ENCODE measurements at regions not wholly inside any gene's neighbourhood (a gene's known extent, or its start where the extent isn't known, plus 50 kb on each side); places are given as distances from the start of the nearest gene placed in this dataset.

DNA sequence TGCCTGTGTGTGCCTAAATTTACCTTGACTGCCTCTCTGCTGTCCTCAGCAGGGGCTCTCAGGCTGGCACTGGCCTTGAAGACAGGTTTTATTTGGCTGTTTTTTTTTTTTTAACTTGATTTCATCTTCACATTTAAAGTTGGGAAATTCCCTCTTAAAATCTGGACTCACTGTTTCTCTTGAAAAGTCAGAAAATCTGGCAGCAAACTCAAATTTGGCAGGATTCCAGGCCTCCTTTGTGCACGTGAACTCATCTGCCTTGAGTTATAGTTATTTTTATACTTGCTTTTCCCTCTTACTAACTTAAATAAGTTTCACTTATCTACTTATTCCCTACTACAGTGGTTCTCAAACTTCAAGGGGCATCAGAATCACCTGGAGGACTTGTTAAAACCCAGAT lies 118.4 kb upstream of the MAP3K1 start:
- DNase-seq (ENCODE audit: extremely low read depth in 1 of 11, low read depth in 9 of 11, low spot score in 4 of 11) = no peak

DNA sequence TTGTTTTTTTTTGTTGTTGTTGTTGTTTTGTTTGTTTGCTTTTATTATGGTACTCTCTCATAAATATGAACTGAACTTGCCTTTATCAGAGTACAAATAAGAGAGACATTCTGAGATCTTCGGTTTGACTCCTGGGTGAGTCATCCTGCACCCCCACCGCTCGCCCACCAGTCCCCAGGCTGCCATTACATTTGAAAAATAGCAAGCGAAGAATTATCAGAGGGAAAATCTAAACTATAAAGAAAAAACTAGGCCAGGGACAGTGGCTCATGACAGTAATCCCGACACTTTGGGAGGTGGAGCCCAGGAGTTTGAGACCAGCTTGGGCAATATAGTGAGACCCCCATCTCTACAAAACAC lies 122.1 kb upstream of the MAP3K1 start:
- DNase-seq (ENCODE audit: extremely low read depth in 1 of 11, low read depth in 9 of 11, low spot score in 4 of 11) = no peak

DNA sequence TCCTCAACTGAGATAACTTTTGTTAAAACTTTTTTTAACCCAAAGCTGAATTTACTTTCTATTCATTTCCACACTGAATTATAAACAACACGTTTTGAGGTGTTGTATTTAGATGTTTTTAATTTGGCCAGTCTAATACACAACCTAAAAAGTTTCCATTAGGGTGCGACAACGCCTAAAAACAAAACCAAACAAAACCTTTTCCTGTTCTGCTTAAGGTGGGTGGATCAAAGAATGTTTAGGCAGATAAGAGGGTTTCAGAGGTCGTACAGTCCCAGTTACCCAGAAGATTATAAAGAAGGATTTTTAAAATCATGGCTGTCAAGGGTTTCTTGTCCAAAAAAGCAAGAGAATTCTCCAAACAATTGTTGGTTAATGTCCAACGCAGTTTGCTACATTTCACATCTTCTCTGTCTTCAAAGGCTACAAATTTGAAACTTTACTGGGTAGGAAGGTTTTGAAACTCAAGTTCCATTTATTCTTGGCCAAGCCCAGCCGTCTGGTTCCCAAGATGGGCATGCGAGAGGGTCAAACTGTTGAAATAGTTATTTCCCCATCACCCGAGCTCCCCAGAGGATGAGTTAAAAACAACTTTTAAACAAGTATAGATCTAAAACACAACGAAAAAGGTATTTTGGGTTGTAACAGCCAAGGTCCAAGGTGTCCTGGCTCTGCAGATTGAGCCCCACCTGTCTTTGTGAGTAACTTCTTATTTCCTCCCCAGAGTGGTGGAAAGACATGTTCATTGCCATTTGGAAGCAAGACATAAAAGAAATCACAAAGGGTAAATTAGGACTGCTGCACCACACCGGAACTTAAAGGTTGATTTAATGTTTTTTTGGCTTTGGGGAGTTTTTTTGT lies 122.8 kb upstream of the MAP3K1 start:
- DNase-seq (ENCODE audit: extremely low read depth in 1 of 11, low read depth in 9 of 11, low spot score in 4 of 11) = no peak

DNA sequence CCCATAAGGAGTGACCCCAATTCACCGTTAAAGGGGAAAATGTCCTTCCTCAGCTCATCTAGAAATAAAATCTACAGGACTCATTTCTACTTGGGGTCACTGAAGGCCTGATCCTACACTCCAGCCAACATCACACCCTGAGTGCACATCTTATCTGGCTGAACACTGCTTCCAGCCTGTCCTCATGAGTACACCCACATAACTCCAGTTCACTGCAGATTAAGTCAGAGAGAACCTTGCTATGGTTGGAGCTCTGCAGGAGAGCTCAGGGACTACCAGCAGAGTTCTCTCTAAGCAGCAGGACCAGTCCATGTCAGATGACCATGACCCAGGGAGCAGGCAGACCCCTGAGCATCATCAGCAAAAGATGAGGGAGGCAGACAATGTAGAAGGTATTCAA lies 126.9 kb upstream of the MAP3K1 start:
- DNase-seq (ENCODE audit: extremely low read depth in 1 of 11, low read depth in 9 of 11, low spot score in 4 of 11) = no peak

DNA sequence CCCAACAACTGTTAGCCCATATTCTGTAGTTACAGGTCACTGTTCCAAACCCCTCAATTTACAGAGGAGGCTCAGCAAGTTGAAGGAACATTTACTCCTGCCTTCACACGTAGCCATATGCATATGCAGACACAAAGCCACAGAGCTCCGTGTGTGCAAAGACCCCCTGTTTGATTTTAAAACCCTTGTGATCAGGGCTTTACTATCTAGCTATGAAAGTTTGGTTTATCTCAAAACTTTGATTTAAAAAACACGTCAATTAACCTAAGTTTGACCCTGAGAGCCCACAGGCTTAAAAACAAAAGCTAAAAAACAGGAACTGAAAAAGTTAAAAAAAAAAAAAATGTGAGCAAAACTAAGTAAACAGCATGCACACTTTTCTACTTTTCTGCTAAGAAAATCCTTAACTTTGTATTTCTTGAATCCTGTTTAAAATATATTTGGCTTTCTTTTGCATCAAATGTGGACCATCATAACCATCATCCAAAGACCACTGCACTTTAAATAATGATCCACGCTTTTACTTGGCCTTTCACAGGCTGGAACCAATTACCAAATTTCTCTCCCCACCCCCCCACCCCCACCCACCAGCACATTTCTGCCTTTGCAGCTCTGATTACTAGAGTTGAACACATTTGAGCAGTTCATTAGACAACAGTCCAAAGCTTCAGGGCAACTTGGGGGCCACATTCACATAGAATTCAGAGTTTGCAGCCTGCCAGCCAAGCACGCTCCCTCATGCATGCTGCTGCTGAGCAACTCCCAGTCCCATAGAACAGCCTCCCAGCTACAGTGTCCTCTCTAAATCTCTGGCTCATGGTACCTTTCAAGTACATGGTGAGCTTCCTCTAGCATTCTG lies 128.8 kb upstream of the MAP3K1 start:
- no peak for DNase-seq (ENCODE audit: extremely low read depth in 1 of 11, low read depth in 9 of 11, low spot score in 4 of 11)

DNA sequence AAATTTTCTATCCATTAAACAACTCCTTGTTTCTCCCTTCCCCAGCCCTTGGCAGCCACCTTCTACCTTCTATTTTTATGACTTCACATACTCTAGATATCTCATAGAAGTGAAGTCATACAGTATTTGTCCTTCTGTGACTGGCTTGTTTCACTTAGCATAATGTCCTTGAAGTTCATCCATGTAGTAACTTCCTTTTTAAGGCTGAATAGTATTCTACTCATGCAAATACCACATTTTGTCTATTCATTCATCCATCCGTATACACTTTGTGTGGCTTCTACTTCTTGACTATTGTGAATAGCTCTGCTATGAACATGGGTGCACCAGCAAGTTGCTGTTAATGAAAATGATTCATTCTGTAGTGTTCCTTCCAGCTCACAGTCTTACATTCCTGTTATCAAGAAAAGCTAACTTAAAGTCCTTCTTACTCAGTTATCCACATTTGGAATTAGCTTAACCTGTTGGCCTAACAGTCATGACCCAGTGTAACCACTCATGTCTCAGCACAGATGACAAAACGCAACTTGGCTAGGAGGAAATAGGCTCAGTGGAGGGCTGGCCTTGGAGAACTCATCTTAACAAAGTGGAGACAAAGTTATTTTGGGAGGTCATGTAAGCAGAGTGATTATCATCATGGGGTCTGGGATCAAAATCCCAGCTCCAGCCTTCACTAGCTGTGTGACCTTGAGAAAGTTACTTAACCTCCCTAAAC lies 129.7 kb upstream of the MAP3K1 start:
- no peak for DNase-seq (ENCODE audit: extremely low read depth in 1 of 11, low read depth in 9 of 11, low spot score in 4 of 11)

DNA sequence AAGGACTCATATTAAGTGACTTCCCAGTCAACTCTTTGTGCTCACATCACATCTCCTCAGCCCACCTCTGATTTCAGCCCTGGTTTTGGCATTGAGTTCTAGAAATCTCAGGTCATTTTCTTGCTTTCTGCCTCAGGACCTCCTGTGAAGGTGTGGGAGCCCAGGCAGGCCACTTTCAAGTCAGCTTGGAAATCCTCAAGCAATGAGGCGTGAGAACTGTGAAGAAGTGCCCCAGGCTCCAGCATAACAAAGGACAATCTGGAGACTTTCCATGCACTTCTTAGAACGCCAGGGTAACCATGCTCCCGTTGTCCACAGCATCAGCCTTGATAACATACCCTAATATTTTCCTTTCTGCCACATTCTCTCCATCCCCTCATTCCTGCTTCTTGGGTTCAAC lies 131.2 kb upstream of the MAP3K1 start:
- no peak for DNase-seq (ENCODE audit: extremely low read depth in 1 of 11, low read depth in 9 of 11, low spot score in 4 of 11)

DNA sequence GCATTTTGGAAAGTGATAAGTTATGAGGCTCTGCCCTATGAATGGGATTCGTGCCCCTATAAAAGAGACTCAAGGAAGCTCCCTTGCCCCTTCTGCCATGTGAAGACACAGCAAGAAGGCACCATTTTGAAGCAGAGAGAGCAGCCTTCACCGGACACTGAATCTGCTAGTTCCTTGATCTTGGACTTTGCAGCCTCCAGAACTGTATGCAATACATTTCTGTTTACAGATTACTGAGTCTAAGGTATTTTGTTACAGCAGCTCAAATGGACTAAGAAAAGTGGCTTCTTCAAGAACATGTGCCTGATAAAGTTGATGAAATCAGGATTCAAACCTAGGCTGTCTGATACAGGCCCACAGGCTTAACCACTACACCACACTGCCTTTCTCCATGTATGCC lies 131.6 kb upstream of the MAP3K1 start:
- DNase-seq (ENCODE audit: extremely low read depth in 1 of 11, low read depth in 9 of 11, low spot score in 4 of 11) = no peak

DNA sequence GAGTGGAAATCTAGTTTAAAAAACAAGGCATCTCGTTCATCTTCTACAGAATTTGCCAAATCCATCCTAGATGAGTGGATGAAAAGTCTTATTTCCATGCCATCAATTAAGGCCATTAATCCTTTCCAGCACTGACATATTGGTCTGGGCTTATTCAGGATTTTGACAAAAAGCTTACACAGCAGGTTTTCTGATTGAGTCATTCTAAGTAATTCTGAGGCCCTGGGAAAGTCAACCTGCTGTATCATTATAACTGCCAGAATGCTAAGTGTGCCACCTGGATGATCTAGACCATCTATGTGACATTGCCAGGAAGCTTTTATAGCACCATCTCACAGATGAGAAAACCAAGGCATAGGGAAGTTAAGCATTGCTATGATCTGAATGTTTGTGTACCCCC lies 132.1 kb upstream of the MAP3K1 start:
- DNase-seq (ENCODE audit: extremely low read depth in 1 of 11, low read depth in 9 of 11, low spot score in 4 of 11) = no peak

DNA sequence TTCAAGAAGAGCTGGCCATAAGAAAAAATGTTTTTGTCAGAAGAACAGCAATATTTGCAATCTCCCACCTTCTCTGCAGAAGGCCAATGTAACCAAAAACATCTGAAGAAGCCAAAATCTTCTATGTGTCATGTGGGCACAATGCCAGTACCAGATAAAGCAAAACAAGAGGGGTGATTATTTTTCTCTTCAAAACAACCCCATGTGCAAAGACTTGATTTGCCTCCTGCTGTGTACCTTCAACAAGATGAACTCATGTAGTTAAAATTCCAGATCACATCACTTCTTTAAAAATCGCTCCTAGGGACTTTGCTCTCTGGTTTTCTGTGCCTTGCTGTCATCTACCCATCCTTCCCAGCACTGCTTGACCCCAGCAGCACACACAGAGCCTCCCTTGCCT lies 134.0 kb upstream of the MAP3K1 start:
- no peak for DNase-seq (ENCODE audit: extremely low read depth in 1 of 11, low read depth in 9 of 11, low spot score in 4 of 11)

DNA sequence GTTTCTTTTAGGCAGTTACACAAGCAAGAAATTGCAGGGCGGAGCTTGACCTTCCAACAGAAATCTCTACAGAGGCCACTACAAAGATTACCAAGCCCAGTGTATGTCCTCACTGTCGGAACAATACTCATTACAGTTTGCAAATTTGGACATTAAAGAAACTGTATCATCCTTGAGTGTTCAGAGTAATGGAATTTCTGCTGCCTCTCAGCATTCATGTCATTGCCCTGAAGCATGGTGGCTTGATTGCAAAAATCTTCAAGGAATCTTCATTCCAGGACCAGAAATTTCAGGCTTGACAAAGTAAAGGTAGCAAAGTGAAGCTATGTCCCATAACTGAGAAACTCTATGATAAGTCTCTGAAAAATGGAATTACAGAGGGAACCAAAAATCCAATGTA lies 134.6 kb upstream of the MAP3K1 start:
- no peak for DNase-seq (ENCODE audit: extremely low read depth in 1 of 11, low read depth in 9 of 11, low spot score in 4 of 11)

DNA sequence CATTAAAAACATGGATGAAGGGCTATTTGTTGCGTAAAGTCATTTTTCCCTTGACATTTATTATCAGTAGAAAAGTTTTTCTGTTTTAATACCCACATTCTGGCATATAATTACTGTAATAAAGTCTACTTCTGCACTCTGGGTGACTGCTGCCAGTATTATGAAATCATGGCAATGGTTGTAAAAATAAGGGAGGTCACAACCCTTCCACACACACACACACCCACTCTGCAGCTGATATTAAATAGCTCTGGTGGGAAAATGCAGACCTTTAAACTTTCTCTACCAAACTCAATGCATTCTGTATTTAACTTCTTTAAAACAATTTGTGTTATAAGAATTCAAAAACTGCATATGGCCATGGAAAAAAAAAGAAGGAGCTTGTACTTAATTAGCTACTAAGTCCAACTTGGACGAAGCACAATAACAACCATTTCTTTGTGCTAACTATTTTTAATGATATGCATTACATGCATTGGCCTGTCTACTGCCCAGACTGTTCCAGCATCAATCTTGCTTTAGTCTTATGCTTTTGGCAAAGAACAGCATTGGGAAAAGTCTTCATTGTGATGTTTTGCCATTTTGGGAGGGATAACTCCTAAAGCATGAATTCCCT lies 137.6 kb upstream of the MAP3K1 start:
- DNase-seq (ENCODE audit: extremely low read depth in 1 of 11, low read depth in 9 of 11, low spot score in 4 of 11) = no peak

DNA sequence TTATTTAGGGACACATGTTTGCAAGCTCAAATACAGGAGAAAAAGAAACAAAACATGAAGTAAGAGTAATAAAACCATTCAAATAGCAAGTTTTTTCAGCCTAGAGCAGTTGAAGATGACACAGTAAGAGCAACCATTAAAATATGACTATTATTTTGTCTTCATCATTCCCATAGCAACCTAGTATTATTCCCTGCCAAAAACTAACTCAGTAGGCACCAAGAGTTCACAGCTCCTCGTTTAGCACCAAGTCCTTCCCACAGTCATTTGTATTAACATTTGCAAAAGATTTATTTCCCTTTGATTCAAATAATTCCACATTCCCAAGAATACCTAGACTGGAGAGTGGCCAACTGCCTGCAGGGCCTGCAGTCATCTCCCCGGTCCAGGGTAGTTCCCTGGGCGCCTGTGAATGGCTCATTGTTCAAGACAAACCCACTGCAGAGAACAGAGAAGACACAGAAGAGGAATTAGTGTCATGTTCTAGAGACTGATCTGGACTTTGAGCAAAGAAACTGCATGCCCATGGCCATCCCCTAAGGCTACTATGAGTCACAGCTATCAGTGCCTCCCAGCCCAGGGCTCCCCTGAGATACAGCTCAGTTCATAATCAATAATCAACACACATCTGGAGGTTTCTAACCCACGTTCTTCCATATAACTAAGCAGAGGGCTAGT lies 139.1 kb upstream of the MAP3K1 start:
- no peak for DNase-seq (ENCODE audit: extremely low read depth in 1 of 11, low read depth in 9 of 11, low spot score in 4 of 11)

DNA sequence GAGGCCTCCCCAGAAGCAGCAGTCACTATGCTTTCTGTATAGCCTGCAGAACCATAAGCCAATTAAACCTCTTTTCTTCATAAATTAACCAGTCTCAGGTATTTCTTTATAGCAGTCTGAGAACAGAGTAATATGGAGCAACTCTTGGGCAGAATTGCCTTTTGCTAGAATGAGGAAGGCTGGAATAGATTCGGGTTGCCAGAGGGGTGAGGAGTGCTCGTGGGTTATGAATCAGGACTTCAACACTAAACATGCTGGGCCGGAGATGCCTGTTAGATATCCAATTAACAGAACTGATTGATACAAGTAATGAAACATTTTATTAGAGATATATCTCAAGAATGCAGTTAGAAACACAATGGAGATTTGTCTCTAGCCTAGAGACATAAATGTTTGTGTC lies 140.9 kb upstream of the MAP3K1 start:
- DNase-seq (ENCODE audit: extremely low read depth in 1 of 11, low read depth in 9 of 11, low spot score in 4 of 11) = no peak

DNA sequence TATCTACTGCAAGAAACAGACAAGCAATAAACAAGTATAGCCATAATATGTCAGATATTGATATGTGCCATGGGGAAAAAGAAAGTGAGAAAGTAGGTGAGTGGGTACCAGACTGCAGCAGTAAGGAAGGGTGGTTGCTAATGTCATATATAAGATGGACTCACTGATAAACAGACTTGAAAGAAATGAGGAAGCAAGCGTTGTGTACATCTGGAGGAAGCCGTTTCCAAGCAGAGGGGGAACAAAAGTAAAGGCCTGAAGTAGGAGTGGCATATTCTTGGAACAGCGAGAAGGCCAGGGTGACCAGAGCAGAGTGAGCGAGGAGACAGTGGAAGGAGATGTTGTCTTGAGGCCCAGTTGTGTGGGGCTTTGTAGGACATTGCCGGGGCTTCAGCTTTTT lies 142.2 kb upstream of the MAP3K1 start:
- DNase-seq (ENCODE audit: extremely low read depth in 1 of 11, low read depth in 9 of 11, low spot score in 4 of 11) = no peak

DNA sequence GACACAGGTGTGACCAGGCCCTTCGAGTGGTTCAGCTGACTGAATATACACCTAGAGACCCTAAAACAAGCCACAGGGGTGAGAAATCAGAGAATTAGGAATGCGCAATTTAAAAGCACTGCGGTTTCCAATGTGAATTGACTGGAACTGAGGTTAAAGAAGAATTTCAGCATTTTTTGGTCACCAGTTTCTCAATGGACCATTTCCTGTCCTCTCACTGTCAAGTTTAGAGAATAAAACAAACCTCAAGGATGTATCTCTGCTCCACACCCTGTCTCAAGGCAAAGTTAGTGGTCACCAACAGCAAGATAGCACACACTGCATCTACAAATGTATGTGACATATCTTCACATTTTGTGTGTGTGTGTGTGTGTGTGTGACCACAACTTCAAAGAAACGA lies 143.8 kb upstream of the MAP3K1 start:
- no peak for DNase-seq (ENCODE audit: extremely low read depth in 1 of 11, low read depth in 9 of 11, low spot score in 4 of 11)

DNA sequence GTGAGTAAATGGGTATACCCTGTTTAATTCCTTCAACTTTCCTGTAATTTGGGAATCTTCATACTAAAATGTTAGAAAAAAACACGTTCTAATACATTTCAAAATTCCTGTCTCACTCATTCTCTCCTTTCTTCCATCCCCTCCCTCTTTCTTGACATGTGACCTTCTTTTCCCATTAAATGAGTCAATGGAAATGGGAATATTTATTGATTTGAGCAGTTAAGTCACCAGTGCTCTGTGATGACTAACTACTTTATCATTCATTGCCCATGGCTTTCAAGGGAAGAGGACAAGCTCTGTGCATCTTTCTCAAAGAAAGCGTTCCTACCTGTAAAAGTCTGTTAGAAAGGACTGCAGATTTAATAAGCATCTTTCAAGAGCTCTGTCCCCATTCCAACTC lies 144.4 kb upstream of the MAP3K1 start:
- DNase-seq (ENCODE audit: extremely low read depth in 1 of 11, low read depth in 9 of 11, low spot score in 4 of 11) = no peak

DNA sequence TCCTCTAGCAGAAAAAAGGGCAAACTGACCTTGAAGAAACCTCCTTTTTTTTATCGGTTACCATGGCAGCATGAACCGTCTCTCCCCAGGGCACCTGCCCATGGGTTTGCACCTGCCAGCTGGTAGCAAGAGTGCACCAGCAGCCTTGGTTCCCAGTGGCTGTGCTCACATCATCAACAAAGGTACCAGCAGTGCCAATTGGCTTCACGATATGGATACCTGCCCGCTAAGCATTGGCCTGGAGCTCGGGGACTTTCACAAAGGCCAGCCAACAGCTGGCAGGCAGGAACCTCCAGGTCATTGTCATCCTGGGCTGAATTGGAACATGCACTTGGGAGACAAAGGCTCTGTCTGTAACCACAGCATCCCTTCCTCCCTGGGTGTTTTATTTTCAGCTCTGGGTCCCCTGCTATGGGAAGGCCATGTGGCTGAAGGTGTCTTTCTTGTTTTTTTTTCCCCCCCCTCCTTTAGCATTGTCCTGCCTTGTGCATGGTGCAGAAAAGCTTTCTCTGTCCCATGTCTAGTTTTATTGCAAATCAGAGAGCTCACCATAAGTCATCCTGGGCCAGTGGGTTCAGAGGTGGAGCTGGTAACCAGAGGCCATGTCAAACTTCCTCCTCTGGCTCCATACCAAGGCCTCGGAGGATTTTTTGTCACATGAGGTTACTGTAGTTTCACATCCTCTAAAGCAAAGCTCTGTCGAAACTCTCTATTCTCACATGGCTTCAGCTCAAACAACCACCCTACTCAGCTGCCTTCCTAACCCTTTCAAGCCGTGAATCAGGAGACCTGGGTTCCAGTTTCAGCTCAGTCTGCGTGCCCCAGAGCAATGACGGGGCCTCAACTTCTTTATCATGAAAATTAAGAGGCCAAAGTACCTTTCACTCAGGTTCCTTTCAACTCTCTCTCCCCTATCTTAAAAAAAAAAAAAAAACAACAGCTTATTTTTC lies 145.5 kb upstream of the MAP3K1 start:
- peak in 2 of 11 donors; percentile 15 to 20 for DNase-seq (ENCODE audit: extremely low read depth in 1 of 11, low read depth in 9 of 11, low spot score in 4 of 11)
